H1 (cell line): ENCODE measurements at regions not wholly inside any gene's neighbourhood (a gene's known extent, or its start where the extent isn't known, plus 50 kb on each side); places are given as distances from the start of the nearest gene placed in this dataset.

Experiments used
- CTCF ChIA-PET: fragments of 300-600 bp; sonication (Branson Sonifier 250); formaldehyde crosslinking; loops from one replicate; lab custom pipeline; 2021; ENCODE audit not compliant: partially characterized antibody; lab: Charles Lee
- POLR2A ChIA-PET: fragments of 300-600 bp; sonication (Branson Sonifier 250); formaldehyde crosslinking; loops from one replicate; lab custom pipeline; 2021; ENCODE audit warnings: inconsistent platforms; ENCODE audit not compliant: partially characterized antibody; lab: Charles Lee
- DNase-seq, 2 experiments: peaks; one replicate each; pipeline versions ENCODE4 v3.0.0 to v3.0.0-alpha.2; 2010 to 2022; ENCODE audit warnings: low spot score in 2 of 2, low read depth in 1 of 2, mixed read lengths in 1 of 2
- FAIRE-seq: peaks from 2 replicates; lab custom pipeline; 2011; peaks lifted over from hg19 to GRCh38; lab: Jason Lieb, UNC
- H2AFZ ChIP-seq: 2 replicates; pipeline ENCODE4 v1.8.1; 2012; ENCODE audit warnings: low read length, inconsistent platforms
- H2AK5ac ChIP-seq: 2 replicates; pipeline ENCODE4 v1.6.1; 2013; ENCODE audit warnings: low read depth, low read length
- H2BK120ac ChIP-seq: replicated peaks from 2 replicates; pipeline ENCODE3; 2013; ENCODE audit warnings: low read depth, low read length, inconsistent platforms
- H2BK12ac ChIP-seq: 2 replicates; pipeline ENCODE4 v1.6.1; 2013; ENCODE audit warnings: low read depth, low read length
- H2BK15ac ChIP-seq: 2 replicates; pipeline ENCODE4 v1.6.1; 2013; ENCODE audit warnings: low read length
- H2BK20ac ChIP-seq: 2 replicates; pipeline ENCODE4 v1.6.1; 2013; ENCODE audit warnings: low read length
- H2BK5ac ChIP-seq: 2 replicates; pipeline ENCODE4 v1.6.1; 2013; ENCODE audit warnings: low read depth, low read length
- H3K14ac ChIP-seq: 2 replicates; pipeline ENCODE4 v1.6.1; 2013; ENCODE audit warnings: inconsistent platforms; ENCODE audit not compliant: insufficient read length
- H3K18ac ChIP-seq: 2 replicates; pipeline ENCODE4 v1.6.1; 2013; ENCODE audit warnings: low read length; ENCODE audit errors: extremely low read depth
- H3K23ac ChIP-seq: 2 replicates; pipeline ENCODE4 v1.6.1; 2013; ENCODE audit warnings: inconsistent platforms; ENCODE audit not compliant: insufficient read length
- H3K23me2 ChIP-seq: 2 replicates; pipeline ENCODE4 v1.6.1; 2013; ENCODE audit warnings: low read depth, low read length
- H3K27ac ChIP-seq: 2 replicates; pipeline ENCODE4 v1.6.1; 2011; ENCODE audit warnings: low read depth, low read length, inconsistent platforms
- H3K27me3 ChIP-seq, 4 experiments: replicated peaks in 1 of 4; 1 replicate in 1 of 4; 2 replicates in 3 of 4; pipeline versions ENCODE4 v1.6.1 to v1.8.1; 2011 to 2013; ENCODE audit warnings: low read length in 3 of 4, mild to moderate bottlenecking in 3 of 4, inconsistent platforms in 2 of 4, mixed read lengths in 2 of 4, moderate library complexity in 1 of 4; ENCODE audit not compliant: control insufficient read depth in 3 of 4, insufficient read depth in 3 of 4; ENCODE audit errors: extremely low read depth in 1 of 4
- H3K36me3 ChIP-seq, 4 experiments: 2 replicates each; pipeline versions ENCODE4 v1.6.1 to v1.8.1; 2011 to 2013; ENCODE audit warnings: mild to moderate bottlenecking in 4 of 4, low read length in 3 of 4, moderate library complexity in 2 of 4, control low read depth in 1 of 4, inconsistent platforms in 1 of 4; ENCODE audit not compliant: insufficient read depth in 4 of 4, control insufficient read depth in 2 of 4
- H3K4ac ChIP-seq: replicated peaks from 2 replicates; pipeline ENCODE3; 2013; ENCODE audit warnings: low read length, low read depth, mixed read lengths, inconsistent platforms; ENCODE audit not compliant: insufficient read length
- H3K4me1 ChIP-seq, 4 experiments: replicated peaks in 1 of 4; 1 replicate in 1 of 4; 2 replicates in 3 of 4; pipeline versions ENCODE4 v1.6.1 to v1.8.1; 2011 to 2013; ENCODE audit warnings: low read length in 3 of 4, inconsistent platforms in 2 of 4, mixed read lengths in 1 of 4; ENCODE audit not compliant: insufficient read depth in 4 of 4, control insufficient read depth in 3 of 4
- H3K4me2 ChIP-seq, 2 experiments: 2 replicates each; pipeline versions ENCODE4 v1.6.1 to v1.8.1; 2011 to 2013; ENCODE audit warnings: low read depth in 2 of 2, low read length in 2 of 2, control low read depth in 1 of 2, inconsistent platforms in 1 of 2, mild to moderate bottlenecking in 1 of 2; ENCODE audit not compliant: insufficient read depth in 1 of 2
- H3K4me3 ChIP-seq, 4 experiments: fragments of 200-600, 300-600 bp in 1 of 4; sonication (generic), shearing (Covaris generic), sonication (Bioruptor Twin) in 1 of 4; 2 replicates each; pipeline versions ENCODE4 v1.5.1 to v1.8.1; 2011 to 2016; ENCODE audit warnings: low read length in 4 of 4, low read depth in 3 of 4, control low read depth in 2 of 4, inconsistent platforms in 2 of 4, mild to moderate bottlenecking in 2 of 4, mixed read lengths in 1 of 4, moderate library complexity in 1 of 4; ENCODE audit not compliant: insufficient read depth in 2 of 4; ENCODE audit errors: extremely low read depth in 1 of 4
- H3K56ac ChIP-seq: replicated peaks from 2 replicates; pipeline ENCODE3; 2013; ENCODE audit warnings: low read depth, mild to moderate bottlenecking, mixed read lengths, low read length, inconsistent platforms; ENCODE audit not compliant: insufficient read length
- H3K79me1 ChIP-seq: 2 replicates; pipeline ENCODE4 v1.6.1; 2013; ENCODE audit warnings: low read depth, low read length, control low read depth
- H3K79me2 ChIP-seq, 2 experiments: 2 replicates each; pipeline versions ENCODE4 v1.6.1 to v1.8.1; 2012 to 2013; ENCODE audit warnings: low read length in 2 of 2, mild to moderate bottlenecking in 2 of 2, inconsistent platforms in 1 of 2; ENCODE audit not compliant: insufficient read depth in 2 of 2, control insufficient read depth in 1 of 2
- H3K9ac ChIP-seq, 4 experiments: replicated peaks in 1 of 4; 1 replicate in 1 of 4; 2 replicates in 3 of 4; pipeline versions ENCODE4 v1.6.1 to v1.8.1; 2011 to 2013; ENCODE audit warnings: low read depth in 3 of 4, low read length in 3 of 4, control low read depth in 2 of 4, mild to moderate bottlenecking in 2 of 4, moderate library complexity in 2 of 4, inconsistent platforms in 1 of 4; ENCODE audit errors: extremely low read depth in 1 of 4
- H3K9me3 ChIP-seq, 2 experiments: 2 replicates each; pipeline versions ENCODE4 v1.6.1 to v1.8.1; 2012 to 2013; ENCODE audit warnings: mild to moderate bottlenecking in 2 of 2, moderate library complexity in 2 of 2, control low read depth in 1 of 2, inconsistent platforms in 1 of 2, low read depth in 1 of 2, low read length in 1 of 2, mixed read lengths in 1 of 2; ENCODE audit not compliant: insufficient read depth in 2 of 2
- H4K20me1 ChIP-seq, 2 experiments: replicated peaks in 1 of 2; 2 replicates each; pipeline versions ENCODE3 to v1.8.1; 2011 to 2013; ENCODE audit warnings: inconsistent platforms in 2 of 2, low read length in 2 of 2, mild to moderate bottlenecking in 1 of 2; ENCODE audit not compliant: insufficient read depth in 2 of 2, control insufficient read depth in 1 of 2
- H4K5ac ChIP-seq: 2 replicates; pipeline ENCODE4 v1.6.1; 2013; ENCODE audit warnings: low read length, low read depth, mixed read lengths, inconsistent platforms; ENCODE audit not compliant: insufficient read length
- H4K8ac ChIP-seq: 2 replicates; pipeline ENCODE4 v1.8.0; 2013; ENCODE audit warnings: mild to moderate bottlenecking, moderate library complexity, low read length, inconsistent platforms; ENCODE audit not compliant: insufficient read depth; ENCODE audit errors: extremely low read depth
- H4K91ac ChIP-seq: replicated peaks from 2 replicates; pipeline ENCODE3; 2013; ENCODE audit warnings: low read length, mixed read lengths, inconsistent platforms; ENCODE audit not compliant: insufficient read length
- BACH1 ChIP-seq: IDR thresholded peaks from 2 replicates; pipeline ENCODE4 v1.6.1; 2012; ENCODE audit warnings: low read length, improper control_type of control experiment
- BRCA1 ChIP-seq: IDR thresholded peaks from 2 replicates; pipeline ENCODE4 v1.6.1; 2012; ENCODE audit warnings: low read depth, low read length, improper control_type of control experiment
- CREB1 ChIP-seq: IDR thresholded peaks from 2 replicates; pipeline ENCODE4 v1.6.1; 2012; ENCODE audit warnings: inconsistent platforms
- GABPA ChIP-seq: IDR thresholded peaks from 2 replicates; pipeline ENCODE4 v1.6.1; 2011; ENCODE audit warnings: mild to moderate bottlenecking, low read length, moderate library complexity, borderline replicate concordance; ENCODE audit not compliant: insufficient read depth
- MAFK ChIP-seq: IDR thresholded peaks from 2 replicates; pipeline ENCODE4 v1.6.1; 2012; ENCODE audit warnings: low read depth, mild to moderate bottlenecking, improper control_type of control experiment, low read length
- NANOG ChIP-seq: IDR thresholded peaks from 2 replicates; pipeline ENCODE4 v1.6.1; 2011; ENCODE audit warnings: low read length, low read depth, mild to moderate bottlenecking, inconsistent platforms; ENCODE audit not compliant: insufficient read depth, poor library complexity, severe bottlenecking
- RAD21 ChIP-seq, 2 experiments: IDR thresholded peaks in 1 of 2; conservative IDR thresholded peaks in 1 of 2; 2 replicates each; pipeline ENCODE4 v1.6.1; 2011; ENCODE audit warnings: low read depth in 2 of 2, low read length in 2 of 2, improper control_type of control experiment in 1 of 2, inconsistent platforms in 1 of 2, mild to moderate bottlenecking in 1 of 2, moderate library complexity in 1 of 2
- RFX5 ChIP-seq: IDR thresholded peaks from 2 replicates; pipeline ENCODE4 v1.6.1; 2011; ENCODE audit warnings: low read depth, low read length, improper control_type of control experiment, borderline replicate concordance
- RNF2 ChIP-seq: fragments of 200-900, 300-1000 bp; sonication (generic); IDR thresholded peaks from 2 replicates; pipeline ENCODE4 v1.7.1; 2016; ENCODE audit warnings: borderline replicate concordance, low read depth, mild to moderate bottlenecking, antibody characterized with exemption, low read length; ENCODE audit not compliant: poor library complexity, severe bottlenecking; ENCODE audit errors: missing control alignments
- SIRT6 ChIP-seq: IDR thresholded peaks from one replicate; pipeline ENCODE4 v1.7.1; 2012; ENCODE audit warnings: low read length, inconsistent platforms
- SUZ12 ChIP-seq: fragments of 200-600 bp; sonication (generic); IDR thresholded peaks from 2 replicates; pipeline ENCODE4 v1.6.1; 2012; ENCODE audit warnings: mild to moderate bottlenecking, inconsistent platforms, low read length, moderate library complexity, mixed read lengths
- TAF1 ChIP-seq: IDR thresholded peaks from 2 replicates; pipeline ENCODE4 v1.6.1; 2011; ENCODE audit warnings: mild to moderate bottlenecking, low read depth, low read length
- WGBS, 2 experiments: shearing (Covaris generic) in 1 of 2; methylation state at CpG; one replicate each; pipeline versions ENCODE4 v1.1.6 to v1.1.7; 2013 to 2015; ENCODE audit warnings: low lambda C conversion rate in 2 of 2, mixed read lengths in 2 of 2, inconsistent platforms in 1 of 2, low coverage in 1 of 2, missing lambda C conversion rate in 1 of 2; ENCODE audit not compliant: insufficient replicate concordance in 2 of 2, insufficient coverage in 1 of 2, insufficient read length in 1 of 2; ENCODE audit errors: extremely low coverage in 1 of 2, missing lambda C conversion rate in 1 of 2; 5-methylcytosine and 5-hydroxymethylcytosine counted together
- TF ChIP-seq, protein P1 (sequence below): IDR thresholded peaks from 2 replicates; pipeline ENCODE4 v1.6.1; 2012; ENCODE audit warnings: inconsistent platforms

DNA sequence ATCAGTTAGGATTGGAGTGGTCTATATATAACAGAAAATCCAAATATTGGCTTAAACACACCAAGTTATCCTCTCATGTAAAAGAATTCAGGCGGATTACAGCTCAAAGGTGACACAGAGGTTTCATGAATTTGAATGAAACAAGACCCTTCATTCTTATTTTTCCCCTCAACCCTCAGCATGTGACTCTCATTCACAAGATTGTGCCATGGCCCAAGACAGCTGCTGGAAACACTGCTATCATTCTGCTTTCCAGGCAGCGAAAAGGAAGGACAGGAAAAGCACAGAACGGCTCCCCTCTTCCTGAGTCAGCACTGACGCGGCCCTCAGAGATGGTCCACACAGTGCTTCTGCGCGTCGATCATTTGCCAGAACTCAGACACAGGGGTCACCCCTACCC, 891.0 kb upstream of the FRG1 start:
- Histone ChIP-seq H3K9ac (no peak overlapping the region; a peak in 1 of 7 replicates), H4K91ac (peak overlapping the region; percentile 92), H2BK12ac (peak overlapping the region; percentile 96), H3K9me3 (no peaks in the 10 kb centered on the region), H3K18ac (peak overlapping the region; percentile 71; the same call in 1 of the 2 replicates), H3K4ac (no peak overlapping the region), H2BK5ac (peak overlapping the region; percentile 90; the same call in 1 of the 2 replicates), H4K5ac (peak overlapping the region; percentile 5), H3K27ac (no peak overlapping the region), H3K4me3 (no peak overlapping the region), H3K27me3 (no peaks in the 10 kb centered on the region), H2BK15ac (no peak overlapping the region), H3K23ac (no peak overlapping the region), H3K4me2 (no peak overlapping the region; a peak in 1 of 4 replicates), H3K79me1 (no peaks in the 10 kb centered on the region), H4K20me1 (no peaks in the 10 kb centered on the region), H2AFZ (no peak overlapping the region), H3K36me3 (no peaks in the 10 kb centered on the region), H3K4me1 (peaks cover 0 to 27% (median 8%) of the 10 kb centered on the region in 4 experiments; a peak in 6 of 7 replicates), H3K56ac (no peak overlapping the region), H3K79me2 (no peaks in the 10 kb centered on the region), H3K14ac (no peak overlapping the region), H3K23me2 (no peaks in the 10 kb centered on the region), H4K8ac (no peak overlapping the region), H2BK120ac (no peak overlapping the region), H2BK20ac (no peak overlapping the region), H2AK5ac (peak overlapping the region; percentile 49; the same call in 1 of the 2 replicates)
- 78% methylated on average over 8 of the region's 8 CpGs; no CpG with 5 or more reads in 1 of the 2 experiments for WGBS, 2 experiments
- ChIA-PET POLR2A (no interaction called here), CTCF (interaction anchor here (1.1 to 2.5 kb wide), 2 partner anchors 10 to 35 kb away, joined by 3 to 8 read pairs; no protein-coding TSS in a partner anchor)
- DNase-seq = no peak
- no peak for FAIRE-seq
- TF ChIP-seq, protein P1, sequence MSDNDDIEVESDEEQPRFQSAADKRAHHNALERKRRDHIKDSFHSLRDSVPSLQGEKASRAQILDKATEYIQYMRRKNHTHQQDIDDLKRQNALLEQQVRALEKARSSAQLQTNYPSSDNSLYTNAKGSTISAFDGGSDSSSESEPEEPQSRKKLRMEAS = no peak
- TF ChIP-seq SIRT6 (no peak), GABPA (no peak), BRCA1 (no peak), CREB1 (no peak), BACH1 (0 out of 2 replicates have a peak, but pooled peaks have one; percentile 29), RAD21 (IDR thresholded peaks at IDR 0.05 in 1 of 2, conservative IDR thresholded peaks at IDR 0.05 in 1 of 2; ENCODE audit: low read depth in 2 of 2, low read length in 2 of 2) (no peak), TAF1 (no peak), RFX5 (no peak), NANOG (no peak), SUZ12 (no peak), RNF2 (no peak), MAFK (peak; percentile 39; the same call in 1 of the 2 replicates)
